ENCODE measurements at regions not wholly inside any gene's neighbourhood (a gene's known extent, or its start where the extent isn't known, plus 50 kb on each side); places are given as distances from the start of the nearest gene placed in this dataset.

- no peak for FAIRE-seq
- intact Hi-C loops (cut with micrococcal nuclease): no loop called here
- H3K9me1 ChIP-seq (replicated peaks; ENCODE audit: control insufficient read depth, extremely low read depth, insufficient read depth, low read length): no peaks in the 10 kb centered on the region
- peaks cover 20% of the 10 kb centered on the region for H3K4me1 ChIP-seq (ENCODE audit: control insufficient read depth, extremely low read depth, insufficient read depth, low read length)
- no peaks in the 10 kb centered on the region for H3K36me3 ChIP-seq (ENCODE audit: control insufficient read depth in 2 of 2, extremely low read depth in 1 of 2, insufficient read depth in 2 of 2, low read length in 2 of 2)
- H3K27me3 ChIP-seq (ENCODE audit: control insufficient read depth in 2 of 2, insufficient read depth in 2 of 2, low read length in 2 of 2): no peaks in the 10 kb centered on the region
- ChIA-PET POLR2A (no interaction called here), CTCF (no interaction called here)
- no peak overlapping the region for H3K4me2 ChIP-seq (ENCODE audit: insufficient read depth, low read length)
- no peaks in the 10 kb centered on the region for H3K9me3 ChIP-seq (replicated peaks; ENCODE audit: control insufficient read depth, insufficient read depth, low read length)
- DNase-seq (ENCODE audit: low read depth, low spot score): no peak
- dilution Hi-C loops (cut with MboI; ENCODE audit: extremely low pct_ligation_motif_present, low sequenced_read_pairs): no loop called here
- no peak overlapping the region for H3K9ac ChIP-seq (replicated peaks; ENCODE audit: extremely low read depth, insufficient read depth, low read length)
- TF ChIP-seq FOS (IDR thresholded peaks at IDR 0.05; ENCODE audit: borderline replicate concordance, insufficient read depth, low read length): no peak
- no TSS peak for BruUV-seq (replicated peaks)
- no peaks in the 10 kb centered on the region for H4K20me1 ChIP-seq (replicated peaks; ENCODE audit: control insufficient read depth, extremely low read depth, insufficient read depth, low read length)
- no peaks in the 10 kb centered on the region for H3K79me2 ChIP-seq (ENCODE audit: control insufficient read depth, insufficient read depth, low read length)
- H2AFZ ChIP-seq (ENCODE audit: low read depth, low read length): no peak overlapping the region
- no peak overlapping the region for H3K27ac ChIP-seq (ENCODE audit: insufficient read depth, low read depth, low read length)
- H3K4me3 ChIP-seq (replicated peaks in 1 of 3; ENCODE audit: insufficient read depth in 1 of 3, low read depth in 1 of 3, low read length in 3 of 3): no peak overlapping the region
These were observed 97.9 kb upstream of the CCDC91 start for GRCh38 chr12:28092396-28092795.

GRCh38 chr12:28096649-28097048 is 93.6 kb upstream of the CCDC91 start:
- BruUV-seq (replicated peaks): no TSS peak
- Histone ChIP-seq H3K79me2 (ENCODE audit: control insufficient read depth, insufficient read depth, low read length) (no peaks in the 10 kb centered on the region), H3K4me3 (replicated peaks in 1 of 3; ENCODE audit: insufficient read depth in 1 of 3, low read depth in 1 of 3, low read length in 3 of 3) (no peak overlapping the region), H3K27ac (ENCODE audit: insufficient read depth, low read depth, low read length) (no peak overlapping the region), H3K9me1 (replicated peaks; ENCODE audit: control insufficient read depth, extremely low read depth, insufficient read depth, low read length) (no peaks in the 10 kb centered on the region), H2AFZ (ENCODE audit: low read depth, low read length) (no peak overlapping the region), H3K36me3 (ENCODE audit: control insufficient read depth in 2 of 2, extremely low read depth in 1 of 2, insufficient read depth in 2 of 2, low read length in 2 of 2) (no peaks in the 10 kb centered on the region), H3K4me1 (ENCODE audit: control insufficient read depth, extremely low read depth, insufficient read depth, low read length) (no peaks in the 10 kb centered on the region), H3K9me3 (replicated peaks; ENCODE audit: control insufficient read depth, insufficient read depth, low read length) (no peaks in the 10 kb centered on the region), H4K20me1 (replicated peaks; ENCODE audit: control insufficient read depth, extremely low read depth, insufficient read depth, low read length) (no peaks in the 10 kb centered on the region), H3K27me3 (ENCODE audit: control insufficient read depth in 2 of 2, insufficient read depth in 2 of 2, low read length in 2 of 2) (no peaks in the 10 kb centered on the region), H3K4me2 (ENCODE audit: insufficient read depth, low read length) (no peak overlapping the region), H3K9ac (replicated peaks; ENCODE audit: extremely low read depth, insufficient read depth, low read length) (no peak overlapping the region)
- CTCF ChIA-PET: interaction anchor here (1.1 to 1.4 kb wide), 3 partner anchors 14 to 45 kb away, joined by 3 to 4 read pairs (median 3); no protein-coding TSS in a partner anchor
- no peak for DNase-seq (ENCODE audit: low read depth, low spot score)
- no peak for FAIRE-seq
- intact Hi-C loops (cut with micrococcal nuclease) (no loop called here), dilution Hi-C loops (cut with MboI; ENCODE audit: extremely low pct_ligation_motif_present, low sequenced_read_pairs) (no loop called here)
- POLR2A ChIA-PET: no interaction called here
- TF ChIP-seq GATA2 (IDR thresholded peaks at IDR 0.05; ENCODE audit: insufficient read depth, insufficient read length, low read depth, low read length): no peak
- TF ChIP-seq POLR2A (IDR thresholded peaks at IDR 0.05; ENCODE audit: low read depth, low read length): no peak
- TF ChIP-seq POLR2AphosphoS5 (IDR thresholded peaks at IDR 0.05; ENCODE audit: insufficient read depth, low read depth, low read length): no peak
- no peak for TF ChIP-seq JUN (IDR thresholded peaks at IDR 0.05; ENCODE audit: borderline replicate concordance, insufficient read depth, insufficient read length, low read depth)
- TF ChIP-seq FOS (IDR thresholded peaks at IDR 0.05; ENCODE audit: borderline replicate concordance, insufficient read depth, low read length): no peak
- TF ChIP-seq, protein P1, sequence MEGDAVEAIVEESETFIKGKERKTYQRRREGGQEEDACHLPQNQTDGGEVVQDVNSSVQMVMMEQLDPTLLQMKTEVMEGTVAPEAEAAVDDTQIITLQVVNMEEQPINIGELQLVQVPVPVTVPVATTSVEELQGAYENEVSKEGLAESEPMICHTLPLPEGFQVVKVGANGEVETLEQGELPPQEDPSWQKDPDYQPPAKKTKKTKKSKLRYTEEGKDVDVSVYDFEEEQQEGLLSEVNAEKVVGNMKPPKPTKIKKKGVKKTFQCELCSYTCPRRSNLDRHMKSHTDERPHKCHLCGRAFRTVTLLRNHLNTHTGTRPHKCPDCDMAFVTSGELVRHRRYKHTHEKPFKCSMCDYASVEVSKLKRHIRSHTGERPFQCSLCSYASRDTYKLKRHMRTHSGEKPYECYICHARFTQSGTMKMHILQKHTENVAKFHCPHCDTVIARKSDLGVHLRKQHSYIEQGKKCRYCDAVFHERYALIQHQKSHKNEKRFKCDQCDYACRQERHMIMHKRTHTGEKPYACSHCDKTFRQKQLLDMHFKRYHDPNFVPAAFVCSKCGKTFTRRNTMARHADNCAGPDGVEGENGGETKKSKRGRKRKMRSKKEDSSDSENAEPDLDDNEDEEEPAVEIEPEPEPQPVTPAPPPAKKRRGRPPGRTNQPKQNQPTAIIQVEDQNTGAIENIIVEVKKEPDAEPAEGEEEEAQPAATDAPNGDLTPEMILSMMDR (IDR thresholded peaks at IDR 0.05; ENCODE audit: extremely low read depth in 1 of 2, insufficient read depth in 1 of 2, low read depth in 1 of 2, low read length in 2 of 2): no peak
- TF ChIP-seq MYC (IDR thresholded peaks at IDR 0.05; ENCODE audit: low read depth, low read length): no peak
- no peak for TF ChIP-seq EZH2 (IDR thresholded peaks at IDR 0.05; ENCODE audit: borderline replicate concordance, low read depth, low read length, severe bottlenecking)
- TF ChIP-seq, protein P2, sequence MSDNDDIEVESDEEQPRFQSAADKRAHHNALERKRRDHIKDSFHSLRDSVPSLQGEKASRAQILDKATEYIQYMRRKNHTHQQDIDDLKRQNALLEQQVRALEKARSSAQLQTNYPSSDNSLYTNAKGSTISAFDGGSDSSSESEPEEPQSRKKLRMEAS (IDR thresholded peaks at IDR 0.05; ENCODE audit: insufficient read depth, insufficient read length): no peak
